ENCODE measurements at regions not wholly inside any gene's neighbourhood (a gene's known extent, or its start where the extent isn't known, plus 50 kb on each side); places are given as distances from the start of the nearest gene placed in this dataset.

GRCh38 chr10:107978455-107978854 is 813.9 kb upstream of the SORCS1 start:
- TF ChIP-seq CTCF (conservative IDR thresholded peaks at IDR 0.05 in 1 of 2, IDR thresholded peaks at IDR 0.05 in 1 of 2; ENCODE audit: extremely low read depth in 1 of 2, insufficient read depth in 1 of 2, low read depth in 1 of 2, low read length in 2 of 2), result no peak
- TF ChIP-seq EZH2 (IDR thresholded peaks at IDR 0.05; ENCODE audit: borderline replicate concordance, low read length), result no peak
